GM21360 (cell line): ENCODE measurements at regions not wholly inside any gene's neighbourhood (a gene's known extent, or its start where the extent isn't known, plus 50 kb on each side); places are given as distances from the start of the nearest gene placed in this dataset.

ENCODE experiments used
- ATAC-seq: cut with Tn5 transposase; IDR thresholded peaks from one replicate; pipeline ENCODE4 v1.9.1; 2021; ENCODE audit warnings: mild to moderate bottlenecking, moderate library complexity; ENCODE audit not compliant: unreplicated experiment

GRCh38 chr12:107973950-107974349, 155.1 kb upstream of the WSCD2 start:
- ATAC-seq = no peak

GRCh38 chr12:107976331-107976730, 152.8 kb upstream of the WSCD2 start:
- no peak for ATAC-seq

GRCh38 chr12:107978201-107978600, 150.9 kb upstream of the WSCD2 start:
- no peak for ATAC-seq

- no peak for ATAC-seq
Measured at GRCh38 chr12:107978641-107979040, 150.4 kb upstream of the WSCD2 start.

GRCh38 chr12:107983756-107984472, 145.2 kb upstream of the WSCD2 start:
- no peak for ATAC-seq

GRCh38 chr12:107984973-107985372, 144.1 kb upstream of the WSCD2 start:
- no peak for ATAC-seq

- no peak for ATAC-seq
Measured at GRCh38 chr12:107986183-107986582, 142.9 kb upstream of the WSCD2 start.

- no peak for ATAC-seq
Measured at GRCh38 chr12:107990325-107990724, 138.8 kb upstream of the WSCD2 start.

- no peak for ATAC-seq
Measured at GRCh38 chr12:107992029-107992428, 137.1 kb upstream of the WSCD2 start.

GRCh38 chr12:107992870-107993451, 136.1 kb upstream of the WSCD2 start:
- no peak for ATAC-seq

GRCh38 chr12:107998863-107999262, 130.2 kb upstream of the WSCD2 start:
- no peak for ATAC-seq

- no peak for ATAC-seq
Measured at GRCh38 chr12:108000111-108000510, 129.0 kb upstream of the WSCD2 start.

GRCh38 chr12:108004319-108004718, 124.8 kb upstream of the WSCD2 start:
- ATAC-seq = no peak

GRCh38 chr12:108008163-108008905, 120.8 kb upstream of the WSCD2 start:
- ATAC-seq = no peak

- no peak for ATAC-seq
Measured at GRCh38 chr12:108009442-108010070, 119.5 kb upstream of the WSCD2 start.

- ATAC-seq = no peak
Measured at GRCh38 chr12:108016022-108016564, 113.0 kb upstream of the WSCD2 start.

- no peak for ATAC-seq
Measured at GRCh38 chr12:108017472-108018057, 111.5 kb upstream of the WSCD2 start.

- no peak for ATAC-seq
Measured at GRCh38 chr12:108019862-108020261, 109.2 kb upstream of the WSCD2 start.

GRCh38 chr12:108021141-108021540, 107.9 kb upstream of the WSCD2 start:
- ATAC-seq = no peak

- ATAC-seq = no peak
Measured at GRCh38 chr12:108021949-108022522, 107.1 kb upstream of the WSCD2 start.
